ENCODE measurements at regions not wholly inside any gene's neighbourhood (a gene's known extent, or its start where the extent isn't known, plus 50 kb on each side); places are given as distances from the start of the nearest gene placed in this dataset.
A peak's percentile ranks its signal among the peaks of the same experiment; 100 is the strongest.

GRCh38 chr12:98355933-98356332 is 159.5 kb upstream of the TMPO start:
- DNase-seq: no peak

GRCh38 chr12:98358144-98358543 is 157.2 kb upstream of the TMPO start:
- no peak for DNase-seq

- DNase-seq: no peak
Observed at GRCh38 chr12:98359856-98360255, 155.5 kb upstream of the TMPO start.

- no peak for DNase-seq
Observed at GRCh38 chr12:98360401-98360800, 155.0 kb upstream of the TMPO start.

- DNase-seq: no peak
Observed at GRCh38 chr12:98369581-98369980, 145.8 kb upstream of the TMPO start.

- DNase-seq: no peak
Observed at GRCh38 chr12:98370976-98371375, 144.4 kb upstream of the TMPO start.

- no peak for DNase-seq
Observed at GRCh38 chr12:98371419-98371818, 144.0 kb upstream of the TMPO start.

- no peak for DNase-seq
Observed at GRCh38 chr12:98372340-98373024, 142.9 kb upstream of the TMPO start.

- DNase-seq: peak; percentile 69
Observed at GRCh38 chr12:98373025-98373554, 142.3 kb upstream of the TMPO start.

GRCh38 chr12:98374007-98374406 is 141.4 kb upstream of the TMPO start:
- DNase-seq: no peak

GRCh38 chr12:98379106-98379505 is 136.3 kb upstream of the TMPO start:
- DNase-seq: no peak

GRCh38 chr12:98385641-98386040 is 129.7 kb upstream of the TMPO start:
- DNase-seq: no peak

GRCh38 chr12:98387444-98387843 is 127.9 kb upstream of the TMPO start:
- DNase-seq: no peak

- DNase-seq: no peak
Observed at GRCh38 chr12:98388126-98388525, 127.3 kb upstream of the TMPO start.

GRCh38 chr12:98389593-98389992 is 125.8 kb upstream of the TMPO start:
- no peak for DNase-seq

GRCh38 chr12:98397323-98398105 is 117.9 kb upstream of the TMPO start:
- DNase-seq: peak; percentile 78

GRCh38 chr12:98399532-98399931 is 115.9 kb upstream of the TMPO start:
- DNase-seq: no peak

GRCh38 chr12:98401427-98401826 is 114.0 kb upstream of the TMPO start:
- DNase-seq: no peak

- no peak for DNase-seq
Observed at GRCh38 chr12:98402091-98402490, 113.3 kb upstream of the TMPO start.

GRCh38 chr12:98402671-98403070 is 112.7 kb upstream of the TMPO start:
- DNase-seq: no peak

- no peak for DNase-seq
Observed at GRCh38 chr12:98403385-98403784, 112.0 kb upstream of the TMPO start.

- no peak for DNase-seq
Observed at GRCh38 chr12:98403936-98404335, 111.5 kb upstream of the TMPO start.

- DNase-seq: no peak
Observed at GRCh38 chr12:98405805-98406366, 109.5 kb upstream of the TMPO start.

- no peak for DNase-seq
Observed at GRCh38 chr12:98406378-98406777, 109.0 kb upstream of the TMPO start.

All from NCI-H1694 (cell line).